HepG2 (cell line): ENCODE measurements at regions not wholly inside any gene's neighbourhood (a gene's known extent, or its start where the extent isn't known, plus 50 kb on each side); places are given as distances from the start of the nearest gene placed in this dataset.

ENCODE experiments used
- ATAC-seq: fragments of 200-7000 bp; cut with Tn5 transposase; 3 replicates; pipeline ENCODE4 v1.9.1; 2020; ENCODE audit warnings: mild to moderate bottlenecking, moderate library complexity
- BruUV-seq: library from RNA; stranded (reverse); fragments of 400-500 nt; replicated peaks from 2 replicates; lab custom pipeline; 2021; lab: Mats Ljungman, UMichigan
- CTCF ChIA-PET: fragments of 300-600 bp; formaldehyde crosslinking; extraction: SDS; loops from one replicate; lab custom pipeline; 2021; ENCODE audit warnings: low total read pairs, inconsistent platforms, low intra/inter-chr PET ratio; lab: Yijun Ruan, JAX
- POLR2A ChIA-PET: fragments of 350-600 bp; sonication (Branson Sonifier 250); formaldehyde crosslinking; loops from one replicate; lab custom pipeline; 2020; ENCODE audit warnings: antibody characterized with exemption, inconsistent platforms; lab: Yijun Ruan, JAX
- DNase-seq: peaks from one replicate; pipeline ENCODE4 v3.0.0-alpha.2; 2015; ENCODE audit warnings: low spot score
- FAIRE-seq: peaks from 3 replicates; lab custom pipeline; 2011; peaks lifted over from hg19 to GRCh38; lab: Jason Lieb, UNC
- H2AFZ ChIP-seq: one replicate; pipeline ENCODE4 v1.6.1; 2011; ENCODE audit warnings: low read length, inconsistent platforms
- H3K27ac ChIP-seq: fragments of 300-600 bp; 3 replicates; pipeline ENCODE4 v1.8.0; 2011; ENCODE audit warnings: mixed run types, mild to moderate bottlenecking, mixed read lengths, low read length, inconsistent platforms; ENCODE audit not compliant: insufficient read depth; ENCODE audit errors: extremely low read length
- H3K27me3 ChIP-seq, 2 experiments: fragments of 200-600 bp in 1 of 2; 2 replicates in 1 of 2; 3 replicates in 1 of 2; pipeline versions ENCODE4 v1.6.0 to v1.8.0; 2011; ENCODE audit warnings: low read length in 2 of 2, mild to moderate bottlenecking in 2 of 2, moderate library complexity in 2 of 2, inconsistent platforms in 1 of 2; ENCODE audit not compliant: insufficient read depth in 2 of 2, control insufficient read depth in 1 of 2
- H3K36me3 ChIP-seq, 2 experiments: fragments of 200-600 bp in 1 of 2; replicated peaks in 1 of 2; 2 replicates in 1 of 2; 3 replicates in 1 of 2; pipeline versions ENCODE4 v1.5.1 to v1.8.0; 2011; ENCODE audit warnings: low read length in 2 of 2, inconsistent platforms in 1 of 2; ENCODE audit not compliant: insufficient read depth in 2 of 2, control insufficient read depth in 1 of 2
- H3K4me1 ChIP-seq: 2 replicates; pipeline ENCODE4 v1.5.1; 2012; ENCODE audit warnings: low read length, inconsistent platforms; ENCODE audit not compliant: insufficient read depth
- H3K4me2 ChIP-seq: 2 replicates; pipeline ENCODE4 v1.6.0; 2011; ENCODE audit warnings: low read depth, low read length, inconsistent platforms
- H3K4me3 ChIP-seq, 3 experiments: fragments of 200-600 bp in 1 of 3; sonication (generic), shearing (Covaris generic) in 1 of 3; replicated peaks in 1 of 3; 2 replicates each; pipeline ENCODE4 v1.5.1; 2011 to 2016; ENCODE audit warnings: low read length in 3 of 3, inconsistent platforms in 2 of 3, low read depth in 2 of 3, mild to moderate bottlenecking in 2 of 3, control low read depth in 1 of 3, mixed read lengths in 1 of 3; ENCODE audit not compliant: insufficient read depth in 1 of 3
- H3K79me2 ChIP-seq: one replicate; pipeline ENCODE4 v1.6.1; 2011; ENCODE audit warnings: low read length, inconsistent platforms; ENCODE audit not compliant: insufficient read depth
- H3K9ac ChIP-seq: 2 replicates; pipeline ENCODE4 v1.6.0; 2011; ENCODE audit warnings: mild to moderate bottlenecking, low read depth, low read length, inconsistent platforms; ENCODE audit not compliant: insufficient read depth
- H3K9me3 ChIP-seq: 2 replicates; pipeline ENCODE4 v1.5.1; 2012; ENCODE audit warnings: mild to moderate bottlenecking, low read length
- H4K20me1 ChIP-seq: 2 replicates; pipeline ENCODE4 v1.6.0; 2011; ENCODE audit warnings: inconsistent platforms, mild to moderate bottlenecking, low read length, moderate library complexity; ENCODE audit not compliant: insufficient read depth
- FOXA3 ChIP-seq: IDR thresholded peaks from 2 replicates; pipeline ENCODE4 v1.6.1; 2016; ENCODE audit warnings: missing genetic modification reagents, missing compliant biosample characterization
- HMGA1 ChIP-seq: sonication (generic); formaldehyde crosslinking; conservative IDR thresholded peaks from 2 replicates; pipeline ENCODE4 v1.4.0; 2020; ENCODE audit warnings: missing genetic modification reagents
- HNRNPL ChIP-seq: fragments of 200-400 bp; formaldehyde crosslinking; IDR thresholded peaks from 2 replicates; pipeline ENCODE4 v1.6.1; 2017; ENCODE audit warnings: mild to moderate bottlenecking, low read depth, low read length
- SMC3 ChIP-seq: IDR thresholded peaks from 2 replicates; pipeline ENCODE4 v1.6.1; 2011; ENCODE audit warnings: low read length, improper control_type of control experiment
- ZNF33A ChIP-seq: sonication (generic); formaldehyde crosslinking; IDR thresholded peaks from 2 replicates; pipeline ENCODE4 v1.5.1; 2020; ENCODE audit warnings: missing genetic modification reagents, mild to moderate bottlenecking, moderate library complexity, borderline replicate concordance
- ZNF552 ChIP-seq: sonication (generic); formaldehyde crosslinking; IDR thresholded peaks from 2 replicates; pipeline ENCODE4 v1.9.0; 2022; ENCODE audit warnings: missing genetic modification reagents, mild to moderate bottlenecking, borderline replicate concordance
- ZNF570 ChIP-seq: sonication (generic); formaldehyde crosslinking; IDR thresholded peaks from 2 replicates; pipeline ENCODE4 v1.4.0; 2020; ENCODE audit warnings: mild to moderate bottlenecking, missing genetic modification reagents, borderline replicate concordance
- WGBS: methylation state at CpG from one replicate; pipeline ENCODE4 v1.1.6; 2017; ENCODE audit warnings: low lambda C conversion rate; 5-methylcytosine and 5-hydroxymethylcytosine counted together
- in situ Hi-C: cut with HindIII; loops from 2 replicates; pipeline ENCODE4 v1.10.0; 2017; ENCODE audit warnings: low pct_unique_long_range_greater_than_20kb; ENCODE audit not compliant: extremely low pct_ligation_motif_present
- intact Hi-C: fragments of 100-400 bp; cut with micrococcal nuclease; formaldehyde crosslinking; loops from one replicate; pipeline ENCODE4 v1.10.0; 2022; ENCODE audit not compliant: unreplicated experiment
- TF ChIP-seq, protein P1 (sequence below): sonication (generic); formaldehyde crosslinking; IDR thresholded peaks from 2 replicates; pipeline ENCODE4 v1.4.0; 2020; ENCODE audit warnings: mild to moderate bottlenecking, missing genetic modification reagents, borderline replicate concordance
- TF ChIP-seq, protein P2 (sequence below): sonication (generic); formaldehyde crosslinking; IDR thresholded peaks from 2 replicates; pipeline ENCODE4 v1.4.0; 2020; ENCODE audit warnings: missing genetic modification reagents

DNA sequence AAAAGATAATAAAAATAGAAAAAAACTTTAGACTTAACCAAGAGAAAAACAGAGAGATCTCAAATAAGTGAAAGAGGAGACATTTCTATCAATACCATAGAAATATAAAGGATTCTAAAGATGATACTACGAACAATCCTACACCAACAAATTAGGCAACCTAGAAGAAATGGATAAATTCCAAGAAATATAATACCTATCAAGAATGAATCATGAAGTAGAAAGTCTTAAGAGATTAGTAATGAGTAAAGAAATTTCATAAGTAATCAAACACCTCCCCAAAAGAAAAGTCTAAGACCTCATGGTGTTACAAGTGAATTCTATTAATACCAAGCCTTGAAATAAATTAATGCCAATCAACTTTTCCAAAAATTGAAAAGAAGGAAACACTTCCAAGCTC is 1584.5 kb upstream of the MIR17HG start (continued):
- TF ChIP-seq, protein P1, sequence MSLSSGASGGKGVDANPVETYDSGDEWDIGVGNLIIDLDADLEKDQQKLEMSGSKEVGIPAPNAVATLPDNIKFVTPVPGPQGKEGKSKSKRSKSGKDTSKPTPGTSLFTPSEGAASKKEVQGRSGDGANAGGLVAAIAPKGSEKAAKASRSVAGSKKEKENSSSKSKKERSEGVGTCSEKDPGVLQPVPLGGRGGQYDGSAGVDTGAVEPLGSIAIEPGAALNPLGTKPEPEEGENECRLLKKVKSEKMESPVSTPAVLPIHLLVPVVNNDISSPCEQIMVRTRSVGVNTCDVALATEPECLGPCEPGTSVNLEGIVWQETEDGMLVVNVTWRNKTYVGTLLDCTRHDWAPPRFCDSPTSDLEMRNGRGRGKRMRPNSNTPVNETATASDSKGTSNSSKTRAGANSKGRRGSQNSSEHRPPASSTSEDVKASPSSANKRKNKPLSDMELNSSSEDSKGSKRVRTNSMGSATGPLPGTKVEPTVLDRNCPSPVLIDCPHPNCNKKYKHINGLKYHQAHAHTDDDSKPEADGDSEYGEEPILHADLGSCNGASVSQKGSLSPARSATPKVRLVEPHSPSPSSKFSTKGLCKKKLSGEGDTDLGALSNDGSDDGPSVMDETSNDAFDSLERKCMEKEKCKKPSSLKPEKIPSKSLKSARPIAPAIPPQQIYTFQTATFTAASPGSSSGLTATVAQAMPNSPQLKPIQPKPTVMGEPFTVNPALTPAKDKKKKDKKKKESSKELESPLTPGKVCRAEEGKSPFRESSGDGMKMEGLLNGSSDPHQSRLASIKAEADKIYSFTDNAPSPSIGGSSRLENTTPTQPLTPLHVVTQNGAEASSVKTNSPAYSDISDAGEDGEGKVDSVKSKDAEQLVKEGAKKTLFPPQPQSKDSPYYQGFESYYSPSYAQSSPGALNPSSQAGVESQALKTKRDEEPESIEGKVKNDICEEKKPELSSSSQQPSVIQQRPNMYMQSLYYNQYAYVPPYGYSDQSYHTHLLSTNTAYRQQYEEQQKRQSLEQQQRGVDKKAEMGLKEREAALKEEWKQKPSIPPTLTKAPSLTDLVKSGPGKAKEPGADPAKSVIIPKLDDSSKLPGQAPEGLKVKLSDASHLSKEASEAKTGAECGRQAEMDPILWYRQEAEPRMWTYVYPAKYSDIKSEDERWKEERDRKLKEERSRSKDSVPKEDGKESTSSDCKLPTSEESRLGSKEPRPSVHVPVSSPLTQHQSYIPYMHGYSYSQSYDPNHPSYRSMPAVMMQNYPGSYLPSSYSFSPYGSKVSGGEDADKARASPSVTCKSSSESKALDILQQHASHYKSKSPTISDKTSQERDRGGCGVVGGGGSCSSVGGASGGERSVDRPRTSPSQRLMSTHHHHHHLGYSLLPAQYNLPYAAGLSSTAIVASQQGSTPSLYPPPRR, result no peak
- TF ChIP-seq ZNF570 (CRISPR knock-in tag), result no peak

DNA sequence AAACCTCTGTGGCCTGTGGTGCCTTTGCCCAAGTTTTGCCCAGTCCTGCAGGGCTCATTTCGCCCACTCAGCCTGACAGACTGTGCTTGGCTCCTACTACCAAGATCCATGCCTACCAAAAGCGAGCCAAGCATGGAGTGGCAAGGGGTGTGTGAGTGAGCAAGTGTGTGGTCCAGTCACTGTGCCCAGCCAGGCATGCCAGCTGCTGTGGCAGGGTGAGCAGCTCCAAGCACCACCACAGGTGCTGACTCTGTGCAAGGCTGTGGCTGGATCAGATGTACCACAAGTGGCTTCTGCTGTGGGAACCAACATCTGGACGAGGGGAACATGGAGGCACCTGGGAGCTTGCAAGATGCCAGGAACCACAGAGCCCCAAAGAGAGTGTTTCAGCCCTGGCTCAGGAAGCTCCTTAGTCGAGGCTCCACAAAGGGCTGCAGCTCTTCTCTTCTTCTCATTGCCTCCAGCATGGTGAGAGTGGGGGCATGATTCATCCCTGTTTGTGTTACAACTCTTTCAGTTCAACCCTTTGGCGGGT is 1564.2 kb upstream of the MIR17HG start:
- DNase-seq, result no peak
- Histone ChIP-seq H3K27ac (no peak overlapping the region), H3K79me2 (no peaks in the 10 kb centered on the region), H2AFZ (no peak overlapping the region), H4K20me1 (no peaks in the 10 kb centered on the region), H3K4me1 (no peaks in the 10 kb centered on the region), H3K9me3 (no peaks in the 10 kb centered on the region), H3K27me3 (no peaks in the 10 kb centered on the region; a peak in 1 of 5 replicates), H3K9ac (no peak overlapping the region), H3K4me2 (no peak overlapping the region), H3K36me3 (no peaks in the 10 kb centered on the region), H3K4me3 (no peak overlapping the region)
- in situ Hi-C loops, result no loop called here
- TF ChIP-seq, protein P2, sequence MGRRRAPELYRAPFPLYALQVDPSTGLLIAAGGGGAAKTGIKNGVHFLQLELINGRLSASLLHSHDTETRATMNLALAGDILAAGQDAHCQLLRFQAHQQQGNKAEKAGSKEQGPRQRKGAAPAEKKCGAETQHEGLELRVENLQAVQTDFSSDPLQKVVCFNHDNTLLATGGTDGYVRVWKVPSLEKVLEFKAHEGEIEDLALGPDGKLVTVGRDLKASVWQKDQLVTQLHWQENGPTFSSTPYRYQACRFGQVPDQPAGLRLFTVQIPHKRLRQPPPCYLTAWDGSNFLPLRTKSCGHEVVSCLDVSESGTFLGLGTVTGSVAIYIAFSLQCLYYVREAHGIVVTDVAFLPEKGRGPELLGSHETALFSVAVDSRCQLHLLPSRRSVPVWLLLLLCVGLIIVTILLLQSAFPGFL (CRISPR knock-in tag), result no peak
- TF ChIP-seq ZNF552 (CRISPR knock-in tag) (no peak), FOXA3 (CRISPR knock-in tag) (no peak), ZNF33A (CRISPR knock-in tag) (no peak), HMGA1 (CRISPR knock-in tag) (no peak), SMC3 (no peak), HNRNPL (no peak)
- BruUV-seq, result no TSS peak
- ChIA-PET CTCF (no interaction called here), POLR2A (no interaction called here)
- intact Hi-C loops, result no loop called here
- no peak for FAIRE-seq
- no peak for ATAC-seq
- 3% methylated on average over 4 of the region's 5 CpGs for WGBS
